GM12878 (cell line): ENCODE measurements at regions not wholly inside any gene's neighbourhood (a gene's known extent, or its start where the extent isn't known, plus 50 kb on each side); places are given as distances from the start of the nearest gene placed in this dataset.

Source experiments
- ATAC-seq: fragments of 200-7000 bp; cut with Tn5 transposase; 3 replicates; pipeline ENCODE4 v1.9.1; 2020; ENCODE audit warnings: mild to moderate bottlenecking, moderate library complexity
- BruUV-seq: library from RNA; stranded (reverse); fragments of 400-500 nt; replicated peaks from 2 replicates; lab custom pipeline; 2021; lab: Mats Ljungman, UMichigan
- CTCF ChIA-PET: fragments of 300-600 bp; sonication (Branson Sonifier 250); formaldehyde crosslinking; extraction: SDS; loops from one replicate; lab custom pipeline; 2021; ENCODE audit warnings: inconsistent platforms; lab: Yijun Ruan, JAX
- POLR2A ChIA-PET: fragments of 350-600 bp; formaldehyde crosslinking; extraction: SDS; loops from one replicate; lab custom pipeline; 2021; ENCODE audit warnings: inconsistent platforms; lab: Charles Lee
- RAD21 ChIA-PET: fragments of 300-600 bp; sonication (Branson Sonifier 250); formaldehyde crosslinking; loops from one replicate; lab custom pipeline; 2023; ENCODE audit warnings: antibody characterized with exemption; ENCODE audit not compliant: unreplicated experiment; lab: Charles Lee
- SMC1A ChIA-PET: fragments of 300-600 bp; sonication (Branson Sonifier 250); formaldehyde crosslinking; loops from one replicate; lab custom pipeline; 2023; ENCODE audit not compliant: unreplicated experiment, uncharacterized antibody; lab: Charles Lee
- DNase-seq: peaks from one replicate; pipeline ENCODE4 v3.0.0-alpha.2; 2011; ENCODE audit warnings: low read depth, low spot score
- FAIRE-seq: peaks from 3 replicates; lab custom pipeline; 2011; peaks lifted over from hg19 to GRCh38; lab: Jason Lieb, UNC
- H2AFZ ChIP-seq: 2 replicates; pipeline ENCODE4 v1.6.0; 2011; ENCODE audit warnings: low read depth, low read length, control low read depth; ENCODE audit not compliant: control insufficient read depth
- H3K27ac ChIP-seq: 2 replicates; pipeline ENCODE4 v1.5.1; 2011; ENCODE audit warnings: control low read depth; ENCODE audit not compliant: control insufficient read depth, insufficient read depth
- H3K27me3 ChIP-seq, 2 experiments: replicated peaks in 1 of 2; 2 replicates each; pipeline versions ENCODE4 v1.6.0 to v1.6.1; 2011; ENCODE audit warnings: low read length in 1 of 2; ENCODE audit not compliant: control insufficient read depth in 2 of 2, insufficient read depth in 2 of 2
- H3K36me3 ChIP-seq, 2 experiments: 2 replicates each; pipeline ENCODE4 v1.5.1; 2011; ENCODE audit warnings: low read length in 1 of 2; ENCODE audit not compliant: control insufficient read depth in 2 of 2, insufficient read depth in 2 of 2
- H3K4me1 ChIP-seq: 2 replicates; pipeline ENCODE4 v1.6.1; 2011; ENCODE audit warnings: mild to moderate bottlenecking, low read length, moderate library complexity, mixed read lengths; ENCODE audit not compliant: control insufficient read depth, insufficient read depth
- H3K4me2 ChIP-seq: 2 replicates; pipeline ENCODE4 v1.6.0; 2011; ENCODE audit warnings: control low read depth; ENCODE audit not compliant: control insufficient read depth, insufficient read depth
- H3K4me3 ChIP-seq: fragments of 200-600 bp; sonication (generic); 2 replicates; pipeline ENCODE4 v1.5.1; 2016
- H3K79me2 ChIP-seq: 2 replicates; pipeline ENCODE4 v1.6.0; 2011; ENCODE audit warnings: low read length; ENCODE audit not compliant: control insufficient read depth, insufficient read depth
- H3K9ac ChIP-seq: 2 replicates; pipeline ENCODE4 v1.8.0; 2011; ENCODE audit warnings: low read length, control low read depth, mixed read lengths; ENCODE audit not compliant: control insufficient read depth, insufficient read depth
- H3K9me3 ChIP-seq: replicated peaks from 3 replicates; pipeline ENCODE4 v1.5.1; 2011; ENCODE audit warnings: mild to moderate bottlenecking, low read length; ENCODE audit not compliant: control insufficient read depth, insufficient read depth
- H4K20me1 ChIP-seq: 2 replicates; pipeline ENCODE4 v1.6.0; 2011; ENCODE audit not compliant: control insufficient read depth, insufficient read depth
- CEBPB ChIP-seq, 2 experiments: fragments of 150-350 bp in 1 of 2; IDR thresholded peaks; 2 replicates each; pipeline ENCODE4 v1.6.1; 2012 to 2014; ENCODE audit warnings: low read depth in 2 of 2, low read length in 2 of 2, borderline replicate concordance in 1 of 2, inconsistent platforms in 1 of 2
- CHD4 ChIP-seq: fragments of 200-600 bp; sonication (generic); IDR thresholded peaks from 2 replicates; pipeline ENCODE4 v1.6.1; 2016; ENCODE audit warnings: mild to moderate bottlenecking
- CREB1 ChIP-seq: IDR thresholded peaks from 2 replicates; pipeline ENCODE4 v1.6.1; 2012; ENCODE audit warnings: low read depth, mild to moderate bottlenecking, inconsistent platforms
- EZH2 ChIP-seq: IDR thresholded peaks from 2 replicates; pipeline ENCODE4 v1.6.1; 2012; ENCODE audit warnings: low read depth, mild to moderate bottlenecking, control low read depth, inconsistent platforms, low read length, borderline replicate concordance; ENCODE audit not compliant: control insufficient read depth
- HDAC2 ChIP-seq: fragments of 200-600 bp; sonication (generic); IDR thresholded peaks from 2 replicates; pipeline ENCODE4 v1.6.1; 2017
- IRF4 ChIP-seq: IDR thresholded peaks from 2 replicates; pipeline ENCODE4 v1.6.1; 2011; ENCODE audit warnings: low read depth, low read length
- KAT2A ChIP-seq: conservative IDR thresholded peaks from 2 replicates; pipeline ENCODE4 v1.6.1; 2011; ENCODE audit warnings: low read depth, low read length; ENCODE audit not compliant: control insufficient read depth
- KDM1A ChIP-seq: fragments of 200-600 bp; sonication (generic); IDR thresholded peaks from 2 replicates; pipeline ENCODE4 v1.6.1; 2016; ENCODE audit warnings: borderline replicate concordance
- RAD21 ChIP-seq: IDR thresholded peaks from 2 replicates; pipeline ENCODE4 v1.6.1; 2011; ENCODE audit warnings: mild to moderate bottlenecking, low read depth, low read length, moderate library complexity; ENCODE audit not compliant: insufficient read depth
- TBL1XR1 ChIP-seq: IDR thresholded peaks from 2 replicates; pipeline ENCODE4 v1.6.1; 2012; ENCODE audit warnings: low read depth, low read length, improper control_type of control experiment
- YY1 ChIP-seq: IDR thresholded peaks from 2 replicates; pipeline ENCODE4 v1.6.1; 2011; ENCODE audit warnings: low read depth, mild to moderate bottlenecking, low read length
- in situ Hi-C: fragments of 300-500 bp; cut with MboI; formaldehyde crosslinking; loops from 9 replicates; pipeline ENCODE4 v1.14.3; 2018; ENCODE audit warnings: mixed read lengths
- intact Hi-C: fragments of 100-400 bp; cut with micrococcal nuclease; formaldehyde crosslinking; loops from one replicate; pipeline ENCODE4 v1.14.2; 2022; ENCODE audit not compliant: unreplicated experiment
- TF ChIP-seq, protein P1 (sequence below): fragments of 450-650 bp; IDR thresholded peaks from 2 replicates; pipeline ENCODE4 v1.6.1; 2017; ENCODE audit warnings: mild to moderate bottlenecking, low read depth, inconsistent platforms; ENCODE audit not compliant: poor library complexity, severe bottlenecking
- TF ChIP-seq, protein P2 (sequence below): fragments of 450-650 bp; IDR thresholded peaks from 2 replicates; pipeline ENCODE4 v1.6.1; 2018; ENCODE audit warnings: borderline replicate concordance, mild to moderate bottlenecking; ENCODE audit not compliant: partially characterized antibody
- TF ChIP-seq, protein P3 (sequence below): fragments of 450-650 bp; IDR thresholded peaks from 2 replicates; pipeline ENCODE4 v1.6.1; 2014; ENCODE audit warnings: mild to moderate bottlenecking

DNA sequence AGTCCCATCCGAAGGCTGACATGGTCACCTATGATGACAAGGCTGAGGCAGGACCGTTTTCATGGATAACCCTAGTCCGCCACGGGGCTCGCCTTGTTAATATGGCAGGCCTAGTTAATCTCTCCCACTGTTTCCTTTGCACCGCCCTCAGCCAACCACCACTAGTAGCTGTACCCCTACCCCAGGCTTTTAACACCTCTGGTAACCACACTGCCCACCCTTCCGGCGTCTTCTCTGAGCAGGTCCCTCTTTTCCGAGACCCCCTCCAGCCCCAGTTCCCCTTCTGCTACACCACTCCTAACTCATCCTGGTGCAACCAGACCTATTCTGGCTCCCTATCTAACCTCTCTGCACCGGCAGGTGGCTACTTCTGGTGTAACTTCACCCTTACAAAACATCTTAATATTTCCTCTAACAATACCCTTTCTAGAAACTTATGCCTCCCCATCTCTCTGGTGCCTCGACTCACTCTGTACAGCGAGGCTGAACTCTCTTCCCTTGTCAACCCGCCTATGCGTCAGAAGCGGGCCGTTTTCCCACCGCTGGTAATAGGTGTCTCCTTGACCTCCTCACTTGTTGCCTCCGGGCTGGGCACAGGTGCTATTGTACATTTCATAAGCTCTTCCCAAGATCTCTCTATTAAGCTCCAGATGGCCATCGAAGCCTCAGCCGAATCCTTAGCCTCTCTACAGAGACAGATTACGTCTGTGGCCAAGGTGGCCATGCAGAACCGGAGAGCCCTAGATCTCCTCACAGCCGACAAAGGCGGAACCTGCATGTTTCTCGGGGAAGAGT lies 964.4 kb downstream of the RPA4 start (continued):
- TF ChIP-seq CREB1 (no peak), YY1 (no peak), EZH2 (no peak)
- TF ChIP-seq, protein P1, sequence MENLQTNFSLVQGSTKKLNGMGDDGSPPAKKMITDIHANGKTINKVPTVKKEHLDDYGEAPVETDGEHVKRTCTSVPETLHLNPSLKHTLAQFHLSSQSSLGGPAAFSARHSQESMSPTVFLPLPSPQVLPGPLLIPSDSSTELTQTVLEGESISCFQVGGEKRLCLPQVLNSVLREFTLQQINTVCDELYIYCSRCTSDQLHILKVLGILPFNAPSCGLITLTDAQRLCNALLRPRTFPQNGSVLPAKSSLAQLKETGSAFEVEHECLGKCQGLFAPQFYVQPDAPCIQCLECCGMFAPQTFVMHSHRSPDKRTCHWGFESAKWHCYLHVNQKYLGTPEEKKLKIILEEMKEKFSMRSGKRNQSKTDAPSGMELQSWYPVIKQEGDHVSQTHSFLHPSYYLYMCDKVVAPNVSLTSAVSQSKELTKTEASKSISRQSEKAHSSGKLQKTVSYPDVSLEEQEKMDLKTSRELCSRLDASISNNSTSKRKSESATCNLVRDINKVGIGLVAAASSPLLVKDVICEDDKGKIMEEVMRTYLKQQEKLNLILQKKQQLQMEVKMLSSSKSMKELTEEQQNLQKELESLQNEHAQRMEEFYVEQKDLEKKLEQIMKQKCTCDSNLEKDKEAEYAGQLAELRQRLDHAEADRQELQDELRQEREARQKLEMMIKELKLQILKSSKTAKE, result no peak

DNA sequence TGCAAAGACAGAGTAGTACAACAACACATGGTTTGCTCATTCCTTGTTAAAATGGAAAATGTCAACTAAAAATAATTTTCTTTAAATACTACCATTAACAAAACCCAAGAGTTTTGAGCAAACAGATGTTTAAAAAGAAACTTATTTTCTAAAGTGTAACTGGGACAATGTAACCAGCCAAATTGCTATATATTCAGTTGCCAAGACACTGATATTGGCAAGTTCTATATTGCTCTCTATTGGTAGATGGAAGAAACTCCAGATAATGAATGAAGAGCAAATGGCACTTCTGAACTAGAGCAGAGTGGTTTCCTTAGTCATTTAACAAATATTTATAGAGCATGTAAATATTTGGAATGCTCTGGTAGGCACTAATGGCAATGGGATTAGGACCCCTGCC lies 966.2 kb downstream of the RPA4 start:
- intact Hi-C loops, result no loop called here
- ChIA-PET RAD21 (no interaction called here), POLR2A (no interaction called here), SMC1A (no interaction called here)
- Histone ChIP-seq H3K9me3 (no peaks in the 10 kb centered on the region; the same call in 2 of the 3 replicates), H3K36me3 (no peaks in the 10 kb centered on the region), H3K4me3 (no peak overlapping the region), H3K27me3 (no peaks in the 10 kb centered on the region), H3K4me2 (no peak overlapping the region)
- ATAC-seq, result no peak
- TF ChIP-seq CEBPB (IDR thresholded peaks at IDR 0.05; ENCODE audit: borderline replicate concordance in 1 of 2, low read depth in 2 of 2, low read length in 2 of 2) (no peak), YY1 (no peak), TBL1XR1 (no peak), KAT2A (no peak), HDAC2 (no peak), RAD21 (no peak), KDM1A (no peak), IRF4 (no peak), CHD4 (no peak)
- TF ChIP-seq, protein P2, sequence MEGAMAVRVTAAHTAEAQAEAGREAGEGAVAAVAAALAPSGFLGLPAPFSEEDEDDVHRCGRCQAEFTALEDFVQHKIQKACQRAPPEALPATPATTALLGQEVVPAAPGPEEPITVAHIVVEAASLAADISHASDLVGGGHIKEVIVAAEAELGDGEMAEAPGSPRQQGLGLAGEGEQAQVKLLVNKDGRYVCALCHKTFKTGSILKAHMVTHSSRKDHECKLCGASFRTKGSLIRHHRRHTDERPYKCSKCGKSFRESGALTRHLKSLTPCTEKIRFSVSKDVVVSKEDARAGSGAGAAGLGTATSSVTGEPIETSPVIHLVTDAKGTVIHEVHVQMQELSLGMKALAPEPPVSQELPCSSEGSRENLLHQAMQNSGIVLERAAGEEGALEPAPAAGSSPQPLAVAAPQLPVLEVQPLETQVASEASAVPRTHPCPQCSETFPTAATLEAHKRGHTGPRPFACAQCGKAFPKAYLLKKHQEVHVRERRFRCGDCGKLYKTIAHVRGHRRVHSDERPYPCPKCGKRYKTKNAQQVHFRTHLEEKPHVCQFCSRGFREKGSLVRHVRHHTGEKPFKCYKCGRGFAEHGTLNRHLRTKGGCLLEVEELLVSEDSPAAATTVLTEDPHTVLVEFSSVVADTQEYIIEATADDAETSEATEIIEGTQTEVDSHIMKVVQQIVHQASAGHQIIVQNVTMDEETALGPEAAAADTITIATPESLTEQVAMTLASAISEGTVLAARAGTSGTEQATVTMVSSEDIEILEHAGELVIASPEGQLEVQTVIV, result no peak
- TF ChIP-seq, protein P3, sequence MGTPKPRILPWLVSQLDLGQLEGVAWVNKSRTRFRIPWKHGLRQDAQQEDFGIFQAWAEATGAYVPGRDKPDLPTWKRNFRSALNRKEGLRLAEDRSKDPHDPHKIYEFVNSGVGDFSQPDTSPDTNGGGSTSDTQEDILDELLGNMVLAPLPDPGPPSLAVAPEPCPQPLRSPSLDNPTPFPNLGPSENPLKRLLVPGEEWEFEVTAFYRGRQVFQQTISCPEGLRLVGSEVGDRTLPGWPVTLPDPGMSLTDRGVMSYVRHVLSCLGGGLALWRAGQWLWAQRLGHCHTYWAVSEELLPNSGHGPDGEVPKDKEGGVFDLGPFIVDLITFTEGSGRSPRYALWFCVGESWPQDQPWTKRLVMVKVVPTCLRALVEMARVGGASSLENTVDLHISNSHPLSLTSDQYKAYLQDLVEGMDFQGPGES, result no peak
- TF ChIP-seq, all 136 proteins: peak for 0
- BruUV-seq, result no TSS peak
- H3K79me2 ChIP-seq, result no peaks in the 10 kb centered on the region
- no peak overlapping the region for H2AFZ ChIP-seq
- no peak overlapping the region for H3K27ac ChIP-seq
- no peaks in the 10 kb centered on the region for H3K4me1 ChIP-seq
- FAIRE-seq (no peak), DNase-seq (no peak)
- H4K20me1 ChIP-seq, result no peaks in the 10 kb centered on the region
- CTCF ChIA-PET, result no interaction called here
- in situ Hi-C loops, result no loop called here
- H3K9ac ChIP-seq, result no peak overlapping the region
